HG03342 (cell line): ENCODE measurements at regions not wholly inside any gene's neighbourhood (a gene's known extent, or its start where the extent isn't known, plus 50 kb on each side); places are given as distances from the start of the nearest gene placed in this dataset.
"Not testable (repeated sequence)": the region's sequence is repeated elsewhere in the genome, so short reads cannot be mapped to it uniquely, and the experiment has no call there.

Source experiments
- ATAC-seq: cut with Tn5 transposase; IDR thresholded peaks from one replicate; pipeline ENCODE4 v1.9.1; 2021; ENCODE audit warnings: mild to moderate bottlenecking, moderate library complexity; ENCODE audit not compliant: unreplicated experiment

GRCh38 chr18:44280479-44280878, 400.2 kb upstream of the SETBP1 start:
- no peak for ATAC-seq

- ATAC-seq: no peak
These were observed 394.6 kb upstream of the SETBP1 start for GRCh38 chr18:44286049-44286448.

GRCh38 chr18:44290366-44290977, 390.2 kb upstream of the SETBP1 start:
- ATAC-seq: no peak

GRCh38 chr18:44298566-44298965, 382.1 kb upstream of the SETBP1 start:
- no peak for ATAC-seq

GRCh38 chr18:44309185-44309584, 371.5 kb upstream of the SETBP1 start:
- no peak for ATAC-seq

GRCh38 chr18:44320619-44321460, 359.8 kb upstream of the SETBP1 start:
- ATAC-seq: no peak

DNA sequence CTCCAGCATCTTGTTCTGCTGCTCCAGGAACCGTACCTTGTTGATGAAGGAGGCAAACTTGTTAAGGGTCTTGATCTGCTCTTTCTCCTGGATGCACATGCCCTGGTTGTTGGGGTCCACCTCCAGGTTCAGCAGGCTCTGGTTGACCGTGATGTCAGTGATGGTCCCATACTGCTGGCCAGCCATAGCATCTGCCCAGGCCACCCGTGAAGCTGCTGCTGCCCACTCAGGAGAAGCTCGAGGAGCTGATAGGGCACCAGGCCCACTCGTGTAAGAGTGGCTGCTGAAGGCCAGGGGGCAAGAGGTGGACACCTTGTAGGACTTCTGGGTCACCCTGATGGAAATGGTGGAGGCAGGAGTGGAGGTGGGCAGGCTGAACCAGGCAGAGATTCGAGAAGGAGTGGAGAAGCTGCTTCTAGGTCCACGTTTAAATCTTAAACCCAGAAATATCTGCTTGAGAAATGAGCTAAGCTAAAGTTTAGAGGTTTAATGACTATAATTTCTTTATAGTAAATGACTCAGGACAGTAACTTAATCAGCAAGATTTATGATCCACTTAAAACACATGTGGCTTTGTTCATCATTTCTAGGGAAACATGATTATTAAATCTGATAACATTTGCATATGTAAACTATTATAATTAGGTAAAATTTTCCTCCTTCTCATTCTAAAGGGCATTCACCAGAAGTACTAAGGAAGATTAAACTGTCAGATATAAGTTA, 358.7 kb upstream of the SETBP1 start:
- no peak for ATAC-seq

- no peak for ATAC-seq
These were observed 357.6 kb upstream of the SETBP1 start for GRCh38 chr18:44323125-44323524.

DNA sequence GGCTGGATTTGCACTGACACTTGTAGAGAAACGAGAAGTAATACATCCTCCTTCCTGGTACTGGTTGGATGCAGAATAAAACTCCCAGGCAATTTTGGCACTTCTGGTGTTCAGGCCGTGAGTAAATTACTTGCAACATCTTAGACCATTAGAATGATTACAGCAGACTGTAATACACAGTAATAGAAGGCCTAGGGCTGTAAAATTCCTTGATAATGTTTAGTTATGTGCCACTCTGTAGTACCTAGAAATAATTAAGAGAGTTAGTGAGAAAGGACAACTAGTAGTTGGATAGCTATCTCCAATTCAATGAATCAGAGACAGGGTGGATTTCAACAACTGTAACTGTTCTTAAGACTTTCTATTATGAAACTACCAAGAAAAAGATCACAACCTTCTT, 356.3 kb upstream of the SETBP1 start:
- ATAC-seq: no peak

GRCh38 chr18:44325903-44326635, 354.6 kb upstream of the SETBP1 start:
- no peak for ATAC-seq

- no peak for ATAC-seq
These were observed 348.8 kb upstream of the SETBP1 start for GRCh38 chr18:44331656-44332570.

DNA sequence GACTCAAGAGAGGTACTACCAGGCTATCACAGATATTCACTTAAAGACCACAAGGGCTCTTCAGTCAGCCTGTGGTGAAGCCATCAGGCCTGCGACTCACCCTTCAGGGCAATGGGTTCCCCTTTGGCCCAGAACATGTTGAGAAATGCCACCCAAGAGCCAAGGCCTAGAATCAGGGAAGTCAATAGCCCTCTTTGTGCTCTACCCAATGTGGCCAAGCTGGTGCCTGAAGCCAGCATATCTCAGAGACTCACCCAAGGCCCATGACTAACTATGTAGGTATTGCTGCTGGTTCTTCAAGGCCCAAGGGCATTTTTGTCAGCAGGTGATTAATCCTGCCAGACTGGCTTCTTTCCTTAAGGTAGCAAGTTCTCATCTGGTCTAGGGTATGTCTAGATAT, 338.9 kb upstream of the SETBP1 start:
- no peak for ATAC-seq

DNA sequence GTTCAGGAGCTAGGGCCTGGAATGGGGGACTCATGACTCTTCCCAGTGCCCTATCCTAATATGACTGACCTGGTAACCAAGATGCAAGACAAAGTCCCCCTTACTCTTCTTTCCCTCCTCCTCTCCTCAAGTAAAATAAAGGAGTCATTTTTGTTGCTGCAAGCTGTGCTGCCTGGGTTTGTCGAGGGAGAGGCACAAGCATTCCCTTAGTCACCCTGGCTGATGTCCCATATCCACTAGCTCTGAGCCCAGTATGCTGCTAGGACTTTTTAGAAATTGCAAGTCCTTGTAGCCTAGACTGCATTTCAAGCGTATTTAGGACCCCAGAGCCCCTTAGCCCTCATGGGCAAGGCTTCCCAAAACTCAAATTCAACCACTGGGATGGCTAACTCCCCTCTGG, 338.5 kb upstream of the SETBP1 start:
- ATAC-seq: no peak

- ATAC-seq: no peak
These were observed 337.7 kb upstream of the SETBP1 start for GRCh38 chr18:44342946-44343345.

- no peak for ATAC-seq
These were observed 337.1 kb upstream of the SETBP1 start for GRCh38 chr18:44343570-44343969.

DNA sequence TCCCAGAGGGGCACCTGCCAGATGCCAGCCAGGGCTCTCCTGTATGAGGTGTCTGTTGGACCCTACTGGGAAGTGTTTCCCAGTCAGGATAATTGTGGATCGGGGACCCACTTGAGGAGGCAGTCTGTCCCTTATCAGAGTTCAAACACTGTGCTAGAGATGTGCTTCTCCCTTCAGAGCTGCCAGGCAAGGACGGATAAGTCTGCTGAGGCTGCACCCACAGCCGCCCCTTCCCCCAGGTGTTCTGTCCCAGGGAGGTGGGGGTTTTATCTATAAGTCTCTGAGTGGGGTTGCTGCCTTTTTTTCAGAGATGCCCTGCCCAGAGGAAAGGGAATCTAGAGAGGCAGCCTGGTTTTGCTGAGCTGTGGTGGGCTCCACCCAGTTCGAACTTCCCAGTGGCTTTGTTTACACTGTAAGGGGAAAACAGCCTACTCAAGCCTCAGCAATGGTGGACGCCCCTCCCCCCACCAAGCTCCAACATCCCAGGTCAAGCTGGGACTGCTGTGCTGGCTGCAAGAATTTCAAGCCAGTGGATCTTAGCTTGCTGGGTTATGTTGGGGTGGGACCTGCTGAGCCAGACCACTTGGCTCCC, 324.0 kb upstream of the SETBP1 start:
- no peak for ATAC-seq

DNA sequence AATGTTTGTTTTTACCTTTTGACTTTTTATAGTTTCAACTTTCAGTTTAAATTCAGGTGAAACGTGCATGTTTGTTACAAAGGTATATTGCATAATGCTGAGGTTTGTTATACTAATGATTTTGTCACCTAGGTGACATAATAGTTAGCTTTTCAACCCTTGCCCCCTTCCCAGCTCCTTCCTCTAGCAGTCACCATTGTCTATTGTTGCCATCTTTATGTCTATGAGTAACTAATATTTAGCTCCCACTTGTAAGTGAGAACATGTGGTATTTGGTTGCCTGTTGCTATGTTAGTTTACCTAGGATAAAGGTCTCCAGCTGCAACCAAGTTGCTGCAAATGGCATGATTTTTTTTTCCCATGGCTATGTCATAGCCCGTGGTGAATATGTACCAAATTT, 322.3 kb upstream of the SETBP1 start:
- no peak for ATAC-seq

GRCh38 chr18:44359741-44360140, 320.9 kb upstream of the SETBP1 start:
- not testable (repeated sequence) for ATAC-seq

DNA sequence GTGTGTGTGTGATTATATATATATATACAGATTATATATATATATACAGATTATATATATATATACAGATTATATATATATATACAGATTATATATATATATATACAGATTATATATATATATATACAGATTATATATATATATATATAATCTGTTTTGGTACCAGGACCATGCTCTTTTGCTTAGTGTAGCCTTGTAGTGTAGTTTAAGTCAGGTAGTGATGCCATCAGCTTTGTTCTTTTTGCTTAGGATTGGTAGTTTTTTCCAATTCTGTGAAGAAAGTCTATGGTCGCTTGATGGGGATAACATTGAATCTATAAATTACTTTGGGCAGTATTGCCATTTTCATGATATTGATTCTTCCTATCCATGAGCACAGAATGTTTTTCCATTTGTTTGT, 318.5 kb upstream of the SETBP1 start:
- ATAC-seq: not testable (repeated sequence)

DNA sequence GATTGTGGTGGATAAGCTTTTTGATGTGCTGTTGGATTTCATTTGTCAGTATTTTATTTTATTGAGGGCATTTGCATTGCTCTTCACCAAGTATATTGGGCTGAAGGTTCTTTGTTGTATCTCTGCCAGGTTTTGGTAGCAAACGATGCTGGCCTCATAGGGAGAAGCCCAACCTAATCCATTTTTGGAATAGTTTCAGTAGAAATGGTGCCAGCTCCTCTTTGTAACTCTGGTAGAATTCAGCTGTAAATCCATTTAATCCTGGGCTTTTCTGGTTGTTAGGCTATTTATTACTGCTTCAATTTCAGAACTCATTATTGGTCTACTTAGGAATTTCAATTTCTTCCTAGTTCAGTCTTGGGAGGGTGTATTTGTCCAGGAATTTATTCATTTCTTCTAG, 309.8 kb upstream of the SETBP1 start:
- ATAC-seq: no peak
